Calu3 (cell line): ENCODE measurements at regions not wholly inside any gene's neighbourhood (a gene's known extent, or its start where the extent isn't known, plus 50 kb on each side); places are given as distances from the start of the nearest gene placed in this dataset.

ENCODE experiments used
- BruUV-seq: library from RNA; stranded (reverse); fragments of 400-500 nt; replicated peaks from 2 replicates; lab custom pipeline; 2021; lab: Mats Ljungman, UMichigan
- CTCF ChIA-PET: fragments of 300-600 bp; sonication (Branson Sonifier 250); formaldehyde crosslinking; loops from one replicate; lab custom pipeline; 2022; ENCODE audit warnings: antibody characterized with exemption; lab: Charles Lee
- DNase-seq: peaks from one replicate; pipeline ENCODE4 v3.0.0; 2022
- H3K27ac Mint-ChIP-seq: one replicate; pipeline ENCODE4 v1.8.0; 2022; ENCODE audit warnings: mixed read lengths; ENCODE audit not compliant: unreplicated experiment
- H3K27me3 Mint-ChIP-seq: one replicate; pipeline ENCODE4 v1.8.0; 2022; ENCODE audit warnings: mixed read lengths; ENCODE audit not compliant: unreplicated experiment
- H3K36me3 Mint-ChIP-seq: one replicate; pipeline ENCODE4 v1.8.0; 2022; ENCODE audit warnings: mild to moderate bottlenecking, moderate library complexity, mixed read lengths; ENCODE audit not compliant: insufficient read depth, unreplicated experiment
- H3K4me1 Mint-ChIP-seq: one replicate; pipeline ENCODE4 v1.8.0; 2022; ENCODE audit warnings: mild to moderate bottlenecking, low read depth, mixed read lengths; ENCODE audit not compliant: unreplicated experiment
- H3K4me3 Mint-ChIP-seq: one replicate; pipeline ENCODE4 v1.8.0; 2022; ENCODE audit warnings: mild to moderate bottlenecking, low read depth, moderate library complexity, mixed read lengths; ENCODE audit not compliant: unreplicated experiment
- H3K9me3 Mint-ChIP-seq: one replicate; pipeline ENCODE4 v1.8.0; 2022; ENCODE audit warnings: low read depth, mixed read lengths; ENCODE audit not compliant: unreplicated experiment
- intact Hi-C: fragments of 100-400 bp; cut with micrococcal nuclease; formaldehyde crosslinking; loops from one replicate; pipeline ENCODE4 v1.10.0; 2022; ENCODE audit not compliant: unreplicated experiment
- TF ChIP-seq, protein P1 (sequence below): fragments of 200-600 bp; IDR thresholded peaks from one replicate; pipeline ENCODE4 v1.8.0; 2022; ENCODE audit warnings: antibody characterized with exemption; ENCODE audit not compliant: unreplicated experiment

DNA sequence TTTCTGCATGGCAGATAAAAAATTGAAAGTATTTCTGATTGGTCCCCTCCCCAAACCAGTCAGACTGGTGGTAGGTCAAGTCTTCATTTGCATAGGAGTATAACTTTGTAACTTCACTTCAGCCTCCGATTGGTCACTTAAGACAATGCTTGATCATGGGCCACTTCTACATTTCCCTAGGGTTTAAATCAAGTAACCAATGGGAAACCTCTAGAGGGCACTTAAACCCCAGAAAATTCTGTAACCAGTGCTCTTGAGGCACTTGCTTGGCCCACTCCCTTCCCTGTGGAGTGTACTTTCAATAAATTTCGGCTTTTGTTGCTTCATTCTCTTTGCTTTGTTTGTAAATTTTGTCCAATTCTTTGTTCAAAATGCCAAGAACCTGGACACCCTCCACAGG lies 225.5 kb downstream of the ARPP21 start:
- TF ChIP-seq, protein P1, sequence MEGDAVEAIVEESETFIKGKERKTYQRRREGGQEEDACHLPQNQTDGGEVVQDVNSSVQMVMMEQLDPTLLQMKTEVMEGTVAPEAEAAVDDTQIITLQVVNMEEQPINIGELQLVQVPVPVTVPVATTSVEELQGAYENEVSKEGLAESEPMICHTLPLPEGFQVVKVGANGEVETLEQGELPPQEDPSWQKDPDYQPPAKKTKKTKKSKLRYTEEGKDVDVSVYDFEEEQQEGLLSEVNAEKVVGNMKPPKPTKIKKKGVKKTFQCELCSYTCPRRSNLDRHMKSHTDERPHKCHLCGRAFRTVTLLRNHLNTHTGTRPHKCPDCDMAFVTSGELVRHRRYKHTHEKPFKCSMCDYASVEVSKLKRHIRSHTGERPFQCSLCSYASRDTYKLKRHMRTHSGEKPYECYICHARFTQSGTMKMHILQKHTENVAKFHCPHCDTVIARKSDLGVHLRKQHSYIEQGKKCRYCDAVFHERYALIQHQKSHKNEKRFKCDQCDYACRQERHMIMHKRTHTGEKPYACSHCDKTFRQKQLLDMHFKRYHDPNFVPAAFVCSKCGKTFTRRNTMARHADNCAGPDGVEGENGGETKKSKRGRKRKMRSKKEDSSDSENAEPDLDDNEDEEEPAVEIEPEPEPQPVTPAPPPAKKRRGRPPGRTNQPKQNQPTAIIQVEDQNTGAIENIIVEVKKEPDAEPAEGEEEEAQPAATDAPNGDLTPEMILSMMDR, result no peak
- Mint-ChIP-seq H3K27ac (no peak overlapping the region), H3K4me1 (no peaks in the 10 kb centered on the region), H3K27me3 (no peaks in the 10 kb centered on the region), H3K9me3 (no peaks in the 10 kb centered on the region), H3K36me3 (no peaks in the 10 kb centered on the region), H3K4me3 (no peak overlapping the region)
- intact Hi-C loops, result no loop called here
- no TSS peak for BruUV-seq
- no peak for DNase-seq
- CTCF ChIA-PET, result no interaction called here

DNA sequence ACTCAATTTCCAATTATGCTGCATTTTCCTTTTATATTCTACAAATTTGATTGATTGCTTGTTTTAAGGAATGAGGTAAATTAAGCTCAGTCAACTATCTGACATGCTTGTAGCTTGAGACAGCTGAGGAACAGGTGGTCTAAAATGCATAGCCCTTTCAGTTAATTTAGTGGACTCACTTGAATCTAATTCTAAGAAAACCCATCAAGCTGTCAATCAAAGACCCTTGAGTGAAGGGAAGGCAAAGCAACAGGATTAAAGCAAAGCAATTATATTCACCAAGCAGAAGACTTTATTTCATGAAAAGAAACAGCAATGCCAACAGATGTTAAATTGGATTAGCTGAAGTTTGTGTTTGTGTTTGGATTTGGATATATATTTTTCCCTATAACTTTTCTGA lies 228.5 kb downstream of the ARPP21 start:
- H3K4me1 Mint-ChIP-seq, result no peaks in the 10 kb centered on the region
- intact Hi-C loops, result no loop called here
- no peak for DNase-seq
- no peaks in the 10 kb centered on the region for H3K36me3 Mint-ChIP-seq
- TF ChIP-seq, protein P1, result no peak
- H3K9me3 Mint-ChIP-seq, result no peaks in the 10 kb centered on the region
- BruUV-seq, result no TSS peak
- H3K27ac Mint-ChIP-seq, result no peak overlapping the region
- no peaks in the 10 kb centered on the region for H3K27me3 Mint-ChIP-seq
- CTCF ChIA-PET, result no interaction called here
- H3K4me3 Mint-ChIP-seq, result no peak overlapping the region

- no peak overlapping the region for H3K4me3 Mint-ChIP-seq
- CTCF ChIA-PET, result no interaction called here
Observed at GRCh38 chr3:35871009-35871408, 231.7 kb downstream of the ARPP21 start.

GRCh38 chr3:35883929-35884328 lies 244.6 kb downstream of the ARPP21 start:
- no peak for DNase-seq
- no peaks in the 10 kb centered on the region for H3K36me3 Mint-ChIP-seq
- H3K9me3 Mint-ChIP-seq, result peaks cover 9% of the 10 kb centered on the region
- CTCF ChIA-PET, result no interaction called here
- H3K27me3 Mint-ChIP-seq, result peaks cover 5% of the 10 kb centered on the region
- H3K4me3 Mint-ChIP-seq, result no peak overlapping the region
- no peak overlapping the region for H3K27ac Mint-ChIP-seq
- no TSS peak for BruUV-seq
- H3K4me1 Mint-ChIP-seq, result no peaks in the 10 kb centered on the region
- TF ChIP-seq, protein P1, result no peak
- intact Hi-C loops, result no loop called here

More at GRCh38 chr3:35871009-35871408, 231.7 kb downstream of the ARPP21 start:
- no peak for DNase-seq
- TF ChIP-seq, protein P1, result no peak
- no peaks in the 10 kb centered on the region for H3K9me3 Mint-ChIP-seq
- H3K4me1 Mint-ChIP-seq, result no peaks in the 10 kb centered on the region
- H3K36me3 Mint-ChIP-seq, result no peaks in the 10 kb centered on the region
- no peak overlapping the region for H3K27ac Mint-ChIP-seq
- H3K27me3 Mint-ChIP-seq, result no peaks in the 10 kb centered on the region
- BruUV-seq, result no TSS peak
- intact Hi-C loops, result no loop called here
